ENCODE measurements at regions not wholly inside any gene's neighbourhood (a gene's known extent, or its start where the extent isn't known, plus 50 kb on each side); places are given as distances from the start of the nearest gene placed in this dataset.

DNA sequence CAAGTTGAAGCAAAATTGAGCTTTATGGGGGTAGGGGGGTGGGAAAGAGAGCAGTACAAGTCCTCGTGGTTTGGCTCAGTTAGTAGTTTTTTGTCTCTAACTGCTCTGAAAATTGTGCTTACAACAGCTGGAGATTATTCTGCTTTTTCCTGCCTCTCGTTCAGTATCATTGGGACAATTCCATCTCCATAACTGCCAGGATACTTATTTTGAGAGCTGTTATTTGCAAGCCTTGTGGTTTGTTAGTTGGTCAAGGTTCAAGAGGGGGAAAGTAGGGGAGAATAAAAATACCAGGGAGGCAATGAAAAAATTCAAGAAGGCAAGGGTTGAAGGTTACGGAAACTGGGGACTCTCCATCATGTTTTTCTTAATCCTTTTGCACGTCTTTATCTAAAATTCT, 811.8 kb upstream of the ADGRL2 start:
- WGBS, 2 experiments (ENCODE audit: extremely low coverage in 1 of 2, insufficient coverage in 1 of 2, insufficient read length in 1 of 2, insufficient replicate concordance in 2 of 2, low coverage in 1 of 2, low lambda C conversion rate in 2 of 2, missing lambda C conversion rate in 1 of 2): 84% methylated on average over 4 of the region's 4 CpGs; no CpG with 5 or more reads in 1 of the 2 experiments
- FAIRE-seq: no peak
- TF ChIP-seq KDM1A (IDR thresholded peaks at IDR 0.05; ENCODE audit: borderline replicate concordance, low read length) (no peak), BRCA1 (IDR thresholded peaks at IDR 0.05; ENCODE audit: low read depth, low read length) (no peak), SIN3A (conservative IDR thresholded peaks at IDR 0.05 in 1 of 2, IDR thresholded peaks at IDR 0.05 in 1 of 2; ENCODE audit: low read depth in 1 of 2, low read length in 2 of 2) (no peak), POLR2A (IDR thresholded peaks at IDR 0.05; ENCODE audit: control extremely low read depth in 1 of 2, low read depth in 2 of 2, low read length in 2 of 2) (no peak), SUZ12 (IDR thresholded peaks at IDR 0.05; ENCODE audit: low read length) (no peak), CREB1 (IDR thresholded peaks at IDR 0.05) (no peak), SRF (IDR thresholded peaks at IDR 0.05; ENCODE audit: low read depth, low read length) (no peak), TAF1 (IDR thresholded peaks at IDR 0.05; ENCODE audit: low read depth, low read length) (no peak), RFX5 (IDR thresholded peaks at IDR 0.05; ENCODE audit: borderline replicate concordance, low read depth, low read length) (no peak), TAF7 (optimal IDR thresholded peaks at IDR 0.05; ENCODE audit: borderline replicate concordance, low read depth, low read length) (no peak), RBBP5 (IDR thresholded peaks at IDR 0.05; ENCODE audit: borderline replicate concordance, low read depth, low read length) (no peak), HDAC2 (IDR thresholded peaks at IDR 0.05; ENCODE audit: borderline replicate concordance in 1 of 2, low read depth in 2 of 2, low read length in 2 of 2) (no peak)
- TF ChIP-seq, protein P1, sequence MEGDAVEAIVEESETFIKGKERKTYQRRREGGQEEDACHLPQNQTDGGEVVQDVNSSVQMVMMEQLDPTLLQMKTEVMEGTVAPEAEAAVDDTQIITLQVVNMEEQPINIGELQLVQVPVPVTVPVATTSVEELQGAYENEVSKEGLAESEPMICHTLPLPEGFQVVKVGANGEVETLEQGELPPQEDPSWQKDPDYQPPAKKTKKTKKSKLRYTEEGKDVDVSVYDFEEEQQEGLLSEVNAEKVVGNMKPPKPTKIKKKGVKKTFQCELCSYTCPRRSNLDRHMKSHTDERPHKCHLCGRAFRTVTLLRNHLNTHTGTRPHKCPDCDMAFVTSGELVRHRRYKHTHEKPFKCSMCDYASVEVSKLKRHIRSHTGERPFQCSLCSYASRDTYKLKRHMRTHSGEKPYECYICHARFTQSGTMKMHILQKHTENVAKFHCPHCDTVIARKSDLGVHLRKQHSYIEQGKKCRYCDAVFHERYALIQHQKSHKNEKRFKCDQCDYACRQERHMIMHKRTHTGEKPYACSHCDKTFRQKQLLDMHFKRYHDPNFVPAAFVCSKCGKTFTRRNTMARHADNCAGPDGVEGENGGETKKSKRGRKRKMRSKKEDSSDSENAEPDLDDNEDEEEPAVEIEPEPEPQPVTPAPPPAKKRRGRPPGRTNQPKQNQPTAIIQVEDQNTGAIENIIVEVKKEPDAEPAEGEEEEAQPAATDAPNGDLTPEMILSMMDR (IDR thresholded peaks at IDR 0.05; ENCODE audit: control extremely low read depth in 1 of 3, insufficient read depth in 1 of 3, low read depth in 1 of 3, low read length in 3 of 3): no peak

More for the DNA sequence above, 811.8 kb upstream of the ADGRL2 start:
- no peak overlapping the region for H3K23ac ChIP-seq (ENCODE audit: insufficient read length)
- no peak for DNase-seq (ENCODE audit: low read depth in 1 of 2, low spot score in 2 of 2)
- no peak overlapping the region for H3K27ac ChIP-seq (ENCODE audit: low read depth, low read length)
- H3K18ac ChIP-seq (ENCODE audit: extremely low read depth, low read length): no peak overlapping the region
- H2BK20ac ChIP-seq (ENCODE audit: low read length): no peak overlapping the region
- H4K20me1 ChIP-seq (replicated peaks in 1 of 2; ENCODE audit: control insufficient read depth in 1 of 2, insufficient read depth in 2 of 2, low read length in 2 of 2): no peaks in the 10 kb centered on the region
- H3K4me3 ChIP-seq (ENCODE audit: extremely low read depth in 1 of 4, insufficient read depth in 2 of 4, low read depth in 3 of 4, low read length in 4 of 4): no peak overlapping the region
- peak overlapping the region; percentile 15; the same call in 1 of the 2 replicates for H2AFZ ChIP-seq (ENCODE audit: low read length)
- H2BK5ac ChIP-seq (ENCODE audit: low read depth, low read length): no peak overlapping the region
- no peaks in the 10 kb centered on the region for H3K79me2 ChIP-seq (ENCODE audit: control insufficient read depth in 1 of 2, insufficient read depth in 2 of 2, low read length in 2 of 2)
- H2BK15ac ChIP-seq (ENCODE audit: low read length): no peak overlapping the region
- peaks cover 0 to 2% (median 0%) of the 10 kb centered on the region in 4 experiments; a peak in 2 of 7 replicates for H3K4me1 ChIP-seq (replicated peaks in 1 of 4; ENCODE audit: control insufficient read depth in 3 of 4, insufficient read depth in 4 of 4, low read length in 3 of 4)
- no peaks in the 10 kb centered on the region for H3K79me1 ChIP-seq (ENCODE audit: low read depth, low read length)
- no peaks in the 10 kb centered on the region for H3K36me3 ChIP-seq (ENCODE audit: control insufficient read depth in 2 of 4, insufficient read depth in 4 of 4, low read length in 3 of 4)
- H2BK120ac ChIP-seq (replicated peaks; ENCODE audit: low read depth, low read length): no peak overlapping the region
- no peaks in the 10 kb centered on the region for H3K23me2 ChIP-seq (ENCODE audit: low read depth, low read length)
- H4K5ac ChIP-seq (ENCODE audit: insufficient read length, low read depth, low read length): no peak overlapping the region
- no peak overlapping the region for H2BK12ac ChIP-seq (ENCODE audit: low read depth, low read length)
- no peak overlapping the region for H2AK5ac ChIP-seq (ENCODE audit: low read depth, low read length)
- no peak overlapping the region for H4K91ac ChIP-seq (replicated peaks; ENCODE audit: insufficient read length, low read length)
- CTCF ChIA-PET (ENCODE audit: partially characterized antibody): no interaction called here
- no peak overlapping the region for H3K14ac ChIP-seq (ENCODE audit: insufficient read length)
- H3K4ac ChIP-seq (replicated peaks; ENCODE audit: insufficient read length, low read depth, low read length): no peak overlapping the region
- no peak overlapping the region for H3K4me2 ChIP-seq (ENCODE audit: insufficient read depth in 1 of 2, low read depth in 2 of 2, low read length in 2 of 2)
- no peak overlapping the region for H3K9ac ChIP-seq (replicated peaks in 1 of 4; ENCODE audit: extremely low read depth in 1 of 4, low read depth in 3 of 4, low read length in 3 of 4)
- no peak overlapping the region for H4K8ac ChIP-seq (ENCODE audit: extremely low read depth, insufficient read depth, low read length)
- H3K27me3 ChIP-seq (replicated peaks in 1 of 4; ENCODE audit: control insufficient read depth in 3 of 4, extremely low read depth in 1 of 4, insufficient read depth in 3 of 4, low read length in 3 of 4): no peaks in the 10 kb centered on the region
- no peaks in the 10 kb centered on the region for H3K9me3 ChIP-seq (ENCODE audit: insufficient read depth in 2 of 2, low read depth in 1 of 2, low read length in 1 of 2)
- H3K56ac ChIP-seq (replicated peaks; ENCODE audit: insufficient read length, low read depth, low read length): no peak overlapping the region
- POLR2A ChIA-PET (ENCODE audit: partially characterized antibody): no interaction called here

Data from H1 (cell line).